Breast epithelium (tissue), 3 donors: ENCODE measurements at regions not wholly inside any gene's neighbourhood (a gene's known extent, or its start where the extent isn't known, plus 50 kb on each side); places are given as distances from the start of the nearest gene placed in this dataset.

Experiments used
- CTCF ChIP-seq, 3 donors: fragments of 450-650 bp; IDR thresholded peaks; one replicate each; pipeline ENCODE4 v1.5.1; 2016 to 2017; ENCODE audit warnings: antibody characterized with exemption in 3 of 3, mild to moderate bottlenecking in 3 of 3, moderate library complexity in 3 of 3
- POLR2A ChIP-seq: fragments of 450-650 bp; IDR thresholded peaks from one replicate; pipeline ENCODE4 v1.6.1; 2016; ENCODE audit warnings: antibody characterized with exemption, mild to moderate bottlenecking, moderate library complexity

GRCh38 chr11:23696688-23697415 lies 800.0 kb upstream of the LUZP2 start:
- TF ChIP-seq CTCF (IDR thresholded peaks at IDR 0.05) (no peak), POLR2A (no peak)
